HG03558 (cell line): ENCODE measurements at regions not wholly inside any gene's neighbourhood (a gene's known extent, or its start where the extent isn't known, plus 50 kb on each side); places are given as distances from the start of the nearest gene placed in this dataset.
"Not testable (repeated sequence)": the region's sequence is repeated elsewhere in the genome, so short reads cannot be mapped to it uniquely, and the experiment has no call there.

Source experiments
- ATAC-seq: cut with Tn5 transposase; IDR thresholded peaks from one replicate; pipeline ENCODE4 v1.9.1; 2021; ENCODE audit warnings: moderate number of reproducible peaks; ENCODE audit not compliant: unreplicated experiment; ENCODE audit errors: extremely low read depth

DNA sequence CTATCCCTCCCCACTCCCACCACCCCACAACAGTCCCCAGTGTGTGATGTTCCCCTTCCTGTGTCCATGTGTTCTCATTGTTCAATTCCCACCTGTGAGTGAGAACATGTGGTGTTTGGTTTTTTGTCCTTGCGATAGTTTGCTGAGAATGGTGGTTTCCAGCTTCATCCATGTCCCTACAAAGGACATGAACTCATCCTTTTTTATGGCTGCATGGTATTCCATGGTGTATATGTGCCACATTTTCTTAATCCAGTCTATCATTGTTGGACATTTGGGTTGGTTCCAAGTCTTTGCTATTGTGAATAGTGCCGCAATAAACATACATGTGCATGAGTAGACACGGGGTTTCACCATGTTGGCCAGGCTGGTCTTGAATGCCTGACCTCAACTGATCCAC lies 109.8 kb downstream of the USP22 start:
- not testable (repeated sequence) for ATAC-seq

DNA sequence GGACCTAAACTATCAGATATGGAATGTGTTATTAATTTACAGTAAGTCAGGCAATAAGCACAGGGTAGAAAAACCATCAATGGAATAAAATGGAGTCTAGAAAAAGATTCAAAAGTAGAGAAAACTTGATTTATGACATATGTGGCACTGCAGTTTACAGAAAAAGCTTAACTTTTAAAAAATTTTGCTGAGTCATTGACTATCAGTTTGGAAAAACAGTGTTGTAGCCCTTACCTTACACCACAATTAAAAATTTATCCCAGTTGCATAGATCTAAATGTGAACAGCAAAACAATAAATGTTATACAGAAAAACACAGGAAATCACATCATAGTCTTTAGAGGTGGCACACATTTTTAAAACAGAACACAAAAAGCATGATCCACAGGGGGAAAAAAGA lies 108.5 kb downstream of the USP22 start:
- ATAC-seq: no peak

DNA sequence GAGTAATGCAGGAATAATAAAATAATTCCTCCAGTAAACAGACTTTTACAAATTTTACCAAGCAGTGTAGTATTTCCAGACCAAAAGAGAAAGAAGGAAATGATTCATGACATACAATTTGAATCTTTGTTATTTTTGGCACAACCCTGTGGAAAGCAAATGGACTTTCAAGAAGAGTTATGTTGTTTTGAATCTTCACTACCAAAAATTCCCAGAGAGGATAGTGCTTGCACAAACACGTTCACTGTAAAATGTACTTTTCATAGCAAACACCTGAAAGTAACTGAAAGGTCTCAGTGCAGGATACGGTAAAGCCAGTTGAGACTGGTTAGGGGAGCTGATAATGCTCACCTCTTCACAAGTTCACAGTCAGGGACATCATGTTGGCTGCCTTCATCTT lies 107.1 kb downstream of the USP22 start:
- ATAC-seq: no peak

DNA sequence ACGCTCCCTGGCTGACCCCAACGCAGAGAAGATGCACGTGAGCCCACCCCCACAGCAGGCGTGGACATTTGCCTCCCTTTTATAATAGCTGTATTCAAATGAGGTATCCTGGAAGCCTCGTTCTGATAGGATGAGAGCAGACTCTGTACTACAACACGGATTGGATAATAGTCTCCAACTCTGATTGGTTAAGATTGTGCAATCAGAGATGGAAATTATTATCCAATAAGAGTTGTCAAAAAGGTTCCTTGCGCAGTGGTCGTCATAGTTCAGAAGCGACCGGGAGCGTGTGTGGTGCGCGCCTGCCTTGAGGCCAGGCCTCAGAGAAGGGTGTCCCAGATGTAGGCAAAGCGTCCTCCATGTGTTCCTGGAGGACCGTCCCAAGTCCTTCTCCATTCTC lies 104.6 kb downstream of the USP22 start:
- ATAC-seq: no peak

DNA sequence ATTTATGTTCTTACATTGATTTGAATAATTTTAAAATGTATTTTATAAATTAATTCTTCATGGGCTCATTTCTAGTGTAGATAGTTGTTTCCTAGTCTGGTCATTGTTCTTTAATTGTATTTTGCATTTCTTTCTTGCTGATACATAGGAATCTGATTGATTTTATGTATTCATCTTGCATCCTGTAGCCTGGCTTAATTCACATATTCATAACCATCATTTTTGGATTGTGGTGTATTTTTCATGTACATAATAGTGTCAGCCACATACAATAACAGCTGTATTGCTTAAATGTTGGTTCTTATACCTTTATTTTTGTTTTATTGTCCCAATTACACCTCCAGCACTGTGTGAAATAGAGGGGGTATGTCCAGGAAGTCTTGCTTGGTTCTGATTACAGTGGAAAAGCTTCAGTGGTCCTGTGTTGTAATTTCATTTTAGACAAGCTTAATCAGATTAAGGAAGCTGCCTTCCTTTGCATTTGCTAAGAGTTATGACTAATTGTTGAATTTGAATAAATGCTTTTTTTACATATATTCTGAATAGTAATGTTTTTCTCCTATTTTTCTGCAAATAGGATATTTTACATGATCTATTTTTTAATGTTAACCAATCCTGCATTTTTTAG lies 103.7 kb downstream of the USP22 start:
- ATAC-seq: no peak

DNA sequence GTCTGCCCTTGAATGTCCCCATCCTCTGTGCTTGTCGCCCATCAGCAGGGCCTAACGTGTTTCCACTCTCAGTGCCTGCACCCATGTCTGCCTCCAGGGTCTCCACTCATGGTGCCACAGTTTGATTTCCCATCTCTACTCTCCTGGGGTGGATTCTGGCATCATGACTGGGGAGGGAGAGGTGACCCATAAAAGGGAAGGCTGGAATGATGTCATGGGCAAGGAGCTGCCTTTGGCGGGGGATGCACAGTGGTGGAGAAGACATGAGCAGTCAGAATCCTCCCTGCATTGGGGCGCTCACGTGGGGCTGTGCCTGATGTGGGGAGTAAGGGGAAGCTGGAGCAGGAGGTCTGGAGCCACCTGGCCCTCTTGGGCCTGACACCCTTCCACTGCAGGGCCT lies 100.9 kb downstream of the USP22 start:
- ATAC-seq: no peak

DNA sequence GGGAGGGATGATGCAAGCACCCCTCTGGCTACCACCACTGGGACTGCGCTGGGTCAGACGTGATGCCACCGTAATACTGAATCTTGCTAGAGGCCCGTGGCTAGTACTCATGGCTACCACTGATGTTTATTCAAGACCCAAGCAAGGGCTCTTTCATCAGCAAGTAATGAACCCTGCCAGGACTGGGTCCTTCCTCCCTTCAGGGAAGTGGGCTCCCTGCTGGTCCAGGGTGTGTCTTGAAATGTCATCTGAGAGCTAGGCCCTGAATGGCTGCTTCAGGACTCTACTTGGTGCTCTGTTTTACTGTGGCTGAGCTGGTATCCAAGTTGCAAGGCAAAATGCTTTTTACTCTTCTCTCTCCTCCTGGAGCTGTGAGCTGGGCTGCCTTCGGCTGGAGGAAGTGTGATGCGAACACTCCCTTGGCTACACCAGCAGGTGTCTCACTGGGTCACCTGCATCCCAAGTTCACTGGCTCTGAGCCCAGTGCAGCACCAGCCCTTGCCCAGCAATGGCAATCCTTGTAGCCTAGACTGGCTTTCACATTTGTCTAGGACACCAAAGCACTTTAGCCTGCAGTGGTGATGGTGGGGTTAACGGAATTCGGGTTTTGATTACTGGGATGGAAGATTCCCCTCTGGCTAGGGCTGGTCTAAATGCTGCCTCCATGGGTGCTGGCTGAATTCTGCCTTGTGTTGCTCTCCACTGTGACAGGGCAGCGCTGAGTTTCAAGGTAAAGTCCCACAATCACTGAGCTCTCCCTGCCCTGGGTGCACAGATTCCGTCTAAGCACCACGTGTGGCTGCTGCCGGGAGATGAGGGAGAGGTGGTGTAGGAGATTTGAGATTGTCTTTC lies 98.6 kb downstream of the USP22 start:
- no peak for ATAC-seq

DNA sequence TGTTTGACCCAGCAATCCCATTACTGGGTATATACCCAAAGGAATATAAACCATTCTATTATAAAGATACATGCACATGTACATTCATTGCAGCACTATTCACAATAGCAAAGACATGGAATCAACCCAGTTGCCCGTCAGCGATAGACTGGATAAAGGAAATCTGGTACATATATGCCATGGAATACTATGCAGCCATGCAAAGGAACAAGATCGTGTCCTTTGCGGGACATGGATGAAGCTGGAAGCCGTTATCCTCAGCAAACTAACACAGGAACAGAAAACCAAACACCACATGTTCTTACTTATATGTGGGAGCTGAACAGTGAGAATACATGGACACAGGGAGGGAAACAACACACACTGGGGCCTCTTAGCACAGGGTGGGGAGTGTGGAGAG lies 95.1 kb downstream of the USP22 start:
- not testable (repeated sequence) for ATAC-seq

DNA sequence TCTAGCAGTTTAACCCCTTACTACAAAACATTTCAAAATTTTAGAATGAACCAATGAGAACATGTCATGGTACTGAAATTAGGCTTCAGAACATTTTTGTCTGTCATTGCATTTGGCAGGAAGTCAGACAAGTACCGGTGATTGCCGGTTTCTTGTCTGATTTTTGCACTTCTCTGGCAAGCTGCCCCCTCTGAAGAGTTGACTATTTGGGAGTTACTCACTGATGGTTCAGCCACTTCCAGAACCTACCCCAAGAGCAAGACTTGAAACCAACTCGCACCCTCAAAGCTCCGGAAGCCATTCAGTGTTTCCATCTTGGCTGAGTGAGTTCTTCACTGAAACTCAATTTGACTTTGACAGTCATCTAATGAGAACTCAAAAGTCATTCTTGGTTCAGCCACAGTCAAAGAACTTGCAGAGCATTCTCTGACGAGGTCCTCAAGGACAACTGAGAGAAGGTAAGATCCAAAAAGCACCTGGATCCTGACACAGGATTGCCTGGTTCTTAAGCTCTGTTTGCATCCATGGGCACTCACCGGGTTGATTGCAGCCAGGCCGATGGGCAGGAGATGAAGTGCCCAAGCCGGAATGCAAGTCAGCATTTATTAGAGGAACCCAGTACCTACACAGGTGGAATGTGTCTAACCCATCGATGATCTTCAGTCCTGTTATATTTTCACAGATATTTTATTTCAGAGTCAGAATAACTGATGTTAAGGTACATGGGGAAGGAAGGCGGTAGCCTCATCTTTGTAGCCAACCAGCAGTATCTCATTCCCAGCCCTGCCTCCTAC lies 93.6 kb downstream of the USP22 start:
- no peak for ATAC-seq
